GM19099 (cell line): ENCODE measurements at regions not wholly inside any gene's neighbourhood (a gene's known extent, or its start where the extent isn't known, plus 50 kb on each side); places are given as distances from the start of the nearest gene placed in this dataset.

ENCODE experiments used
- POLR2A ChIP-seq: IDR thresholded peaks from 3 replicates; pipeline ENCODE4 v1.6.1; 2011; ENCODE audit warnings: low read depth; ENCODE audit not compliant: insufficient read length; ENCODE audit errors: extremely low read depth

DNA sequence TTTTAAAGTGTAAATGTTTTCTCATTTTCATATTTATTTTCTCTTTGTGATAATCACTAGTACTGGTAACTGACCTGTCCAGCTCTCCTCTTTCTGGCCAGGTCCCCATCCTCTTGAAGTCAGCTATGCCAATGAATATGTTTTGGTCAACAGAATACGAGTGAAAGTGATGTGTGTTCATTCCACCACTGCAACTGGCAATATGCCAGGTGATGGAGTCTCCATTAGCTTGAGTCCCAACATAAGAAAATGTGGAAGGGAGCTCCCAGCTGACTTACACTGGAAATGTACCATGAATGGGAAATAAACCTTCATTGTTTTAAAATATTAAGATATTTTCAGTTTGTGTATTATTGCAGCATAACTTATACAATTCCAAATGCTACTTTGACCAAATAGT is 75.8 kb downstream of the CCDC34 start:
- no peak for TF ChIP-seq POLR2A

DNA sequence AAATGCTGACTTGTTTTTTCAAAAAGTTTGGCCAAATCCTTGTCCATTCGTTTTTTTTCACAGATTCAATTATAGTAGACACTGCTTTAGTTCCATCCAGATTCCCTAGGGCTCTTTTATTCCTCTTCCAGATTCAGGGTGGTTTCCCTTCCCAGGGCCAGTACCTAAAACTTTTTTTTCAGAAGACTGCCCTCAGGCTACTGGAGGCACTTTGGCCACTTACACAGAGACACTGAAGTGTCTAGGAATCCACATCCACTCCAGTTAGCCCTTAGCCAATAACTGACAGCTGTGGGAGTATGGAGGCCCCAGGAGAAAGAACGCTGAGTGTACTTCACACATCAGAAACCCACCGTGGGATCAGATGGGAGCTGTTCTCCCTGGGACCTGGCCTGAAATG is 77.3 kb downstream of the CCDC34 start:
- no peak for TF ChIP-seq POLR2A

DNA sequence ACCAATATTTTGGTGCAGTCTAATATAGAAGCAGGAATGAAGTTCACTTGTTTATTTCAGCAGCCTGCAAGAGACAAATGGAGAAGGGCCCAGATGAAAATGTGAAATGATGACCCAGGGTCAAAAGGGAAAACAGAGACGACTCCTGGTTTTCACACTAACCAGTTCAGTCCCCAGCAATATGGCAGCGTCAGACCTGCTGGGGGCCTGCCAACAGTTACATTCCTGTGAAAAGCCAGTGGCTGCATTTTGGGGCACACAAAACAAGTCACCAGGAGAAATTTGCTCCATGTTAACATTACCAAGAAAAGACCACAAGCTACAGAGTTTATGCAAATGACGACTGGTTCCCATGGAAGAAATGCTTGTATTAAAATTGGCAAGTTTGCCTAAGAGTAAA is 80.2 kb downstream of the CCDC34 start:
- TF ChIP-seq POLR2A: no peak

DNA sequence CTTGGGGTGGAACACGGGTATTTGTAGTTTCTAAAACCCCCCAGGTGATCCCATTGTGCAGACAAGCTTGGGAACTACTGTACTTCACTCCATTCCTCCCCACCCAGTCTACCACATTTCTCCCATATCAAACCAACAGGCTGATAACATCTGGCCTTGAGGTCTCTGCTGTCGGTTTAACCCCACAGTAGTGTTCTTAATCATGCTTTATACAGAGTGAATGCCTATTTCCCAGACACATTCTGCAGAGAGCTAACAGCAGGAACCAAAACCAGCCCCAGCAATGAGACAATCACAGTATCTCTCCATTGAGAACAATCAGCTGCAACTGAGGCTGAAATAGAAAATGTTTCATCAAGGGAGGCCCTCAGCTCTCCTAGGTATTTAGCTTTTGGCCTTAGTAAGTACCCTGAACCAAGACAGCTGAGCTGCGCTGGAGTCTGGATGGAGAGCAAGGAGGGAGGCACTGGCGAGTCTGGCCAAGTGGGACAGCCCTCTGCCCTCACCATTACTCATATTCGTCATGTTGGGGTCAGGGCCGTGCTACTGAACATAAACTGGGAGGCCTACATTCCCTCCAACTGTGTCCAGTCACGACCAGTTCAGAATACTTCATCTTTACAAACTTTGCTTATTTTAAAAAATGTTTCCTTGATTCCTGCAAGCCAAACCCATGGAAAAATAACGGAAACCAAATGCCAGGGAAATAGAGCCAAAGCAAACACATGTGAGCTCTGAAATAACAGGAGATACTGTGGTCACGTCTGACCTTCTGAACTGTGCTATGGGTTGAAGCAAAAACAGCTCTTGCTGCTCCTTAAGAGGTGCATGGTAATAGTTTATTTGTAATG is 81.0 kb downstream of the CCDC34 start:
- TF ChIP-seq POLR2A: no peak

DNA sequence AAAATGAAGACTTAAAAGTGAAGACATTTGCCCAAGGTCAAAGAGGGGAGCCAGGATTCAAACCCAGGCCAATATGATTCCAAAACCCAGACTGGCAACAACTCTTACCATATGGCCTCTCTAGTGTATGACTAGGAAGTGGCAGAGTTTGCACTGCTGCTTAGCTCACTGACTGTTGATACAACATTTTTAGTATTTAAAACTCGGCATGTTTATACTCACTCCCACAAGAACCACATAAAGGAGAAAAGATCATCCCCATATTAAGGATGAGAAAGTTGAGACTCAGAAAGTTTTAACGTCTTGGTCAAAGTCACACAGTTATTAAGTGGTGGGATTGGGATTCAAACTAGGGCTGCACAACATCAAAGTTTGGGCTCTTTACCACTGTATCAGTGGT is 81.7 kb downstream of the CCDC34 start:
- no peak for TF ChIP-seq POLR2A

DNA sequence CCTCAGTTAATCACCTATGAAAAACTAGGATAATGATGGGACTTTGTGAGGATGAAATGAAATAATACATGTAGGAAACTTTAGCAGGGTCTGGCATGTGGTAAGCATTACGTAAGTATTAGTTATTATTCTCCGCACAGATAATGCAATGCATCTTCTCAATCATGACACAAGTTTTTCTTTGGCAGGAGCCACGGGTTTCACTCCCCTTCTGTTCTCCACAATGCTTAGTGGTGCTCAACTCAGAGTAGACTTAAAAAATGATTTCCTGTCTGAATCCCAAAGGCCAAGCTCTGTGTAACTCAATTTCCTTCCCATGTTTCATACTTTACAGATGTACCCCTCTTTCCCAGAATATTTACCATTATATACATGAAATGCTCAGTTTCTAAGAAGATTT is 82.9 kb downstream of the CCDC34 start:
- TF ChIP-seq POLR2A: no peak

DNA sequence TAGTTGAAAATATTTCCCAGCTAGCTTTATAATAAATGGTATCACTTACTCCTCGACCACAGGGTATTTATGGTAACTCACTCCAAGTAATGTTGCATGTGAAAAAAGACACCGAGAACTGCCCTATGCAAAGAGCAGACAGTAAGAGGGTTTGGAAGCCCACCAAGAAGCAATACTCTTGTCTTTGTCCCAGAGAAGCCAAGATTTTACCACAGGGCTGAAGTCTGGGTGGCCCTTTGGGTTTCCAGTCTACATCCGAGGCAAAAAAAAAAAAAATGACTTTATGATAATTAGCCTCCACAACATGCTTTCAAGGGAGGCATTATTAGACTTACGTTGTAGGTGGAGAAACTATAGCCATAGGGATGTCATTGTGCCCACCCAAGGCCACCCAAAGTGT is 83.6 kb downstream of the CCDC34 start:
- no peak for TF ChIP-seq POLR2A

DNA sequence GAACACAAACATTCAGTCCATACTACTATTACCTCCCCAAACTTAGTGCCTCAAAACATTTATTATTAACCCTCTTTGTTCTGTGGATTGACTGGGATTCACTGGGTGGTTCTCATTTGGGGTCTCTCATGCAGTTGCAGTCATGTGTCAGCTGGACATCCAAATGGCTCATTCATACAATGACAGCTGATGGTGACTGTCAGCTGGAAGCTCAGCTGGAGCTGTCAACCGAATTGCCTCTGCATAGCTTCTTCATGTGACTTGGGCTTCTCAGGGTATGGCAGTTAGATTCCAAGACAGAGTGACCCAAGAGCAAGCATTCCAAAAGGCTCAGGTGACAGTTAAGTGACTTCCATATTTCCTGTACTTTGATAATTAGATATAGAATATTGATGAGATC is 85.2 kb downstream of the CCDC34 start:
- no peak for TF ChIP-seq POLR2A

DNA sequence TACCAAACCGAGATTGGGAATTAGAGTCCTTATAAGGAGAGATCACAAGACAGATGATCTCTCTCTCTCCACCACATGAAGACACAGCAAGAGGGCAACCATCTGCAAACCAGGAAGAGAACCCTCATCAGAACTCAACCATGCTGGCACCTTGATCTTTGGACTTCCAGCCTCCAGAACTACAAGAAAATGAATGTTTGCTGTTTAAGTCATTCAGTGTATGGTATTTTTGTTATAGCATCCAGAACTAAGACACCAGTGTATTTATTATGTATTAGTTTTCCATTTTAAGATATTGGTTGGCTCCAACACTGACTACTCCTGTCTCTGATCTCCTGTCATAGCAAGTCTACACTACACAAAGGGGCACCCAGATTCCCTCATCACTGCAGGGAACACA is 86.9 kb downstream of the CCDC34 start:
- TF ChIP-seq POLR2A: no peak

DNA sequence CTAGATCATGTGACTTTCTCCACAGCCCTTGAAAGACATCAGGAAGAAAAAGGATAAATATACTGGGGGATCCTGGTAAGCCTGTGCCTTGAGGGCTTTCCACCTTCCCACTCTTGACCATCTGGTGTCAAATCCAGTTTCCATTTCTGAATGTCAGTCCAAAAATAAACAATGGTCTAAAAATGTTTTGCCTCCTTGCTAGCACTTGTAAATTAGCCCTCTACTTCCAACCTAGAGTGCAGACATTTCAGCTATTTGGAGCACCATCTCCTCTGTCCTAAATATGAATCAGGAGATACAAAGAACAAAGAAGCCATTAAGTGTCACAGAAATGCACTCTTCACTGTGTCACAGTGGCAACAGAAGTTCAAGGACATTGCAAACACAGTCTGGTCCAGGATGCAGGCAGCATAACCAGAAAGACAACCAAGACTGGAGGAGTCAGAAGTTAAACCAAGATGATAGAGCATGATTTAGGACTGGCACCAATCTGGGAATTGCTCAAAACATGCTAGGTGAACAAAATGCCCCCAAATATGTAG is 88.1 kb downstream of the CCDC34 start:
- no peak for TF ChIP-seq POLR2A

DNA sequence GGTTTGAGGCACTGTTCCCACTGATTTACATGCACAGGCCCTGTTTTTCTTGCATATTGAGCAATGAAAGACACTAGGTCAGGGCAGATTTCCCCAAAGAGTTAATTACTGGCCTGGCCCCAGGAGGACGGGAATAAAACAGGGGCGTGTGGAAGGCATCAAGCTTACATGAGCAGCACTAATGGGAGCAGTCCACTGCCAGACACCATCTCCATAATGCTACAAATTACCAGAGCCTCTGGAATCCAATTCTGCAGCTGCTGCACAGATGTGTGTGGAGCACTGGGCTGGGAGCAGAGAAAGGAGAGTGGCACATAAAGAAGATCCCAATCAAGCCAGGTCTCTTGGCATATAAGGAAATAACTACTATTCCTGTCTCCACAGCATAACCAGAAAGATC is 96.9 kb downstream of the CCDC34 start:
- no peak for TF ChIP-seq POLR2A

DNA sequence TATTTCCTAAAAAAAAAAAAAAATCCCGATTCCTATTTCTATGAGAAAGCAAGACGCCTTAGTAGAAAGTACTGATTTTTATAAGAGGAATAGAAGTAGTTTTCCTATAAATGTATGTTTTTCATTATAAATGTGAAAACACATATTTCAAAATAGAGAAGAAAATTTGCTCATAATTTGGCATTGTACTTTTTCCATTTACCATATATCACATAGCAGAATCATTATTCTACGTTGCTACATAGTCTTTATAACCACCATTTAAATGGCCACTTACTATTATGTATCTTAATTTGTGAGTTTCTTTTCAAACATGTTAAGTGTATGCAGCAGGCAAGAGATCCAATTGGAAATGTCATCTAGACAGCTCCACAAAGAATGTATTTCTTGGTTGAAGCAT is 99.0 kb downstream of the CCDC34 start:
- no peak for TF ChIP-seq POLR2A

DNA sequence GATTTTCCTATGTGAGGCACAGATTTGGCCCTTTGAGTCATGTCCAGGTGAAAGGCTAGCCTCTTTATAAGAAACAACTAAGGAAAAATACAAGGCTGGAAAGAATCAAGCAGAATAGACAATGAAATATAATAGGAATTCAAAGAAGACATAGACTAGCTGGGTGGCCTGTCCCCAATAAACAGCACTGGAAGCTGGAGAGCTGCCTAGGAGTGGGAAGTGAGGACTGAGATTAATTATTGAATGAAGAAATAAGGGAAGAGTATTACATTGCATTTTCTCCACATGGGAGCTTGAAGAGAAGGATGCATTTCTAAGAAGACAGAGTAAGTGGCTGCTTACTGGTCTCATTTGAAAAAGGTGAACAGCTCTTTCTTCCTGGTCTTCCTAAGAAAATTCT is 100.0 kb downstream of the CCDC34 start:
- TF ChIP-seq POLR2A: no peak

DNA sequence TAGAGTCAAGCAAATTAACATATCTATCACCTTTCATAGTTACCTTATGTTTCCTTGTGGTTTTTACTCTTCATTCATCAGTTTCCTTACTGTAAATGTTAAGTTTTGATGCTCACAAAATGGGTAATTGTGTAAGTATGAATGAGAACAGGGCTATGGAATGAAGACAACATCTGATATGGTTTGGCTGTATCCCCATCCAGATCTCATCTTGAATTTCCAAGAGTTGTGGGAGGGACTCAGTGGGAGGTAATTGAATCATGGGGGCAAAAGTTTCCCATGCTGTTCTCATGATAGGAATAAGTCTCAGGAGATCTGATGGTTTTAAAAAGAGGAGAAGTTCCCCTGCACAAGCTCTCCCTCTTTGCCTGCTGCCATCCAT is 107.6 kb downstream of the CCDC34 start:
- TF ChIP-seq POLR2A: no peak

DNA sequence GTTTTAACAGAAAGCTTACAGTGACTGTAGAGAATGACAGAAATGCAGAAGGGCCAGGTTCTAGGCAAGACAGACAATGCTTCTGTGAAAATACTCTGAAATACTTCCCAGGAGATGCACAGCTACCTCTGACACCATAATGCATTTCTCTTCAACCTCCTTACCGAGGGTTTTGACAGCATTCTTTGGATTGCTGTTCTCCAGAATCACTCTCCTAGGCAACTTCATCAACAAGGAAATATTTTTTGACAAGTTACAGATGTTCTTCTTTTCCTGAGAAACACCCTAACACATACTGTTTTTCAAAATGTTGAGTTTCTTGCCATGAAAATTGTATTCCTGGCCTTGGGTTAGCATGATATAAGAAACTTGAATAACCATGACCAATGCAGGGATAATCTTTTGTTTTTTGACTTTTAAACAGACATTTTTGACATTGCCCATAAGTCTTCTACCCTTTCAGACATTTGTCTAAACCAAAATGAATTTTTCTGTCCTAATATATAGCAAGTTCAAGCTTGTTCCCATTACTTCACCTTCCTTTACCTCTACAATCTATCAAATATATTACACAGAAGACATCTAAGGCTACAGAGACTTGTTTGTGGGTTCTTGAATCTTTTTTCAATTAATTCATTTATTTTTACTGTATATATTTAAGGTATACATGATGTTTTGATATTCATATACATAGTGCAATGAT is 108.1 kb downstream of the CCDC34 start:
- no peak for TF ChIP-seq POLR2A

DNA sequence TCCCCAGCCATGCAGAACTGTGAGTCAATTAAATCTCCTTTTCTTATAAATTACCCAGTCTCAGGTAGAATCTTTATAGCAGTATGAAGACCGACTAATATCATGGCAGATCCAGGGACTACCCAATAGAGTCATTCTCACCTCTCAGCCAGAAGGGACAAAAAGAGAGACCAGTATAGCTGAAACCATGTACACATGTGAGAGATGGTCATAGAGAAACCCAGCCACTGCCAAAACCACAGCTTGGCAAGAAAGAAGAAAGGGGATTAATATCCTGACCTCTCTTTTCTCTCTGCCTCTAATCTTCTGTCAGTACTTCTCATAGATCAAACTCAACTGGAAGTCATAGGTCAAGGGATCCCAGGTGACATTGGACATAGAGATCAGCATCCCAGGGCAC is 109.8 kb downstream of the CCDC34 start:
- TF ChIP-seq POLR2A: no peak
